Gastroesophageal sphincter (tissue), 4 donors: ENCODE measurements at regions not wholly inside any gene's neighbourhood (a gene's known extent, or its start where the extent isn't known, plus 50 kb on each side); places are given as distances from the start of the nearest gene placed in this dataset.

Source experiments
- ATAC-seq: fragments of 150-250 bp; one replicate; pipeline ENCODE4 v1.9.1; 2016; ENCODE audit warnings: mild to moderate bottlenecking, moderate library complexity
- H3K27ac ChIP-seq, 4 donors: fragments of 200-600 bp; sonication (generic) in 3 of 4; 1 replicate in 3 of 4; 2 replicates in 1 of 4; pipeline ENCODE4 v1.5.1; 2016 to 2019
- H3K27me3 ChIP-seq: fragments of 200-600 bp; sonication (generic); one replicate; pipeline ENCODE4 v1.5.1; 2019
- H3K36me3 ChIP-seq, 2 donors: fragments of 200-600 bp; sonication (generic); one replicate each; pipeline ENCODE4 v1.5.1; 2019; ENCODE audit warnings: control low read depth in 1 of 2
- H3K4me1 ChIP-seq, 3 donors: fragments of 200-600 bp; sonication (generic); 1 replicate in 2 of 3; 2 replicates in 1 of 3; pipeline ENCODE4 v1.5.1; 2016 to 2019; ENCODE audit warnings: control low read depth in 2 of 3
- H3K4me3 ChIP-seq, 2 donors: fragments of 200-600 bp; sonication (generic); one replicate each; pipeline ENCODE4 v1.5.1; 2019; ENCODE audit warnings: mild to moderate bottlenecking in 1 of 2, moderate library complexity in 1 of 2
- H3K9me3 ChIP-seq, 3 donors: fragments of 200-600 bp; sonication (generic); one replicate each; pipeline ENCODE4 v1.5.1; 2017 to 2019; ENCODE audit warnings: control low read depth in 2 of 3
- EP300 ChIP-seq: sonication (generic); formaldehyde crosslinking; IDR thresholded peaks from one replicate; pipeline ENCODE4 v1.6.1; 2017; ENCODE audit warnings: antibody characterized with exemption, mild to moderate bottlenecking
- POLR2A ChIP-seq, 2 donors: fragments of 450-650 bp; IDR thresholded peaks; one replicate each; pipeline ENCODE4 v1.6.1; 2017; ENCODE audit warnings: antibody characterized with exemption in 2 of 2, mild to moderate bottlenecking in 2 of 2, moderate library complexity in 1 of 2
- POLR2AphosphoS5 ChIP-seq: sonication (generic); formaldehyde crosslinking; IDR thresholded peaks from one replicate; pipeline ENCODE4 v1.6.1; 2017; ENCODE audit warnings: antibody characterized with exemption
- WGBS, 2 donors: methylation state at CpG; one replicate each; pipeline ENCODE4 v1.1.5; 2018; ENCODE audit warnings: low coverage in 1 of 2; 5-methylcytosine and 5-hydroxymethylcytosine counted together
- small RNA-seq, 4 donors: library from RNA; depleted of rRNA; stranded (forward); fragments of <200 nt; gene quantifications; one replicate each; pipeline ENCODE3, GENCODE V24; 2016
- TF ChIP-seq, protein P1 (sequence below), 4 experiments: fragments of 200-600 bp in 2 of 4; fragments of 450-650 bp in 2 of 4; sonication (generic) in 1 of 4; IDR thresholded peaks; one replicate each; pipeline ENCODE4 v1.5.1; 2017 to 2019; ENCODE audit warnings: antibody characterized with exemption in 4 of 4, mild to moderate bottlenecking in 2 of 4, moderate library complexity in 2 of 4

DNA sequence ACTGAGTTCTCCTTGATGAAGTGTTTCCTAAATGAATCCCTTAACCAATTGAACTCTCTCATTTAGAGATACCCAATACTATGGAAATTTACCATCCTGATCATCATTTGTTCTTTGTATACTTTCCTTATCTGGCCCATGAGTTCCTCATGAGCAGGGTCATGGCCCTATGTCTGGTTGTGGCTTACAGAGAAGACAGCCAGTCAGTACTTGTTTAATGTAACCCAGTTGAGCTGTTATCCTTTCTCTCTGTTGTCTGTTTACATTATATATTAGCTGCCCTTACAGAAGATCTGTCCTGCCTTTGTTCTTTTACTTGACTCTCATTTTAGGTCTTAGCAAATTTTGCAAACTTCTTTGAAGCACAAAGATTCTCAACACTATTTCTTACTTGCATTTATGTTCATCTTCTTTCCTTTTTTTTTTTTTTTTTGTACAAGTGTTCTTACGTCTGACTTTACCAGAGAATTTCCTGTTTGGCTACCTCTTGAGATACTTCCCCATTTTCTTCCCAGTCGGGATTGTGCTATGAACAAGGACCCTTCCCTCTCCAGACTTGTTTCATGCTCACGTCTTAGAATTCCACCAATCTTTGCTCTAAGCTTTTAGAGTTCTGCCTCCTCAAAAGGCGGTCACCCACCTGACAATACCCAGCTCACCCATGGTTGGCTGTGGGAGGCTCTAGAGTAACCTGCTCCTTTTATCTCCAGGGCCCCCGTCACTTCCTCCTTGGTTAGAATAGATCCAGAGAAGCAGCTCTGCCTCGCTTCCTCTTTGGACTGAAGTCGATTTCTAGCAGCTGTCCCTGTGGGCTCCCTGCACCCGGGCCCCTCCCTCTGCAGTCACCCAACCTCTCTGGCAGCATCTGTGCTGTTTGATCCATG lies 53.6 kb upstream of the RUNX1 start:
- Histone ChIP-seq H3K27me3 (no peaks in the 10 kb centered on the region), H3K9me3 (no peaks in the 10 kb centered on the region), H3K4me1 (no peaks in the 10 kb centered on the region), H3K27ac (no peak overlapping the region), H3K4me3 (no peak overlapping the region), H3K36me3 (no peaks in the 10 kb centered on the region)
- WGBS, 2 donors, result 40 to 52% methylated on average over 2 to 8 of the region's 8 CpGs
- no peak for TF ChIP-seq POLR2A (IDR thresholded peaks at IDR 0.05)
- TF ChIP-seq EP300, result no peak
- TF ChIP-seq POLR2AphosphoS5, result no peak
- TF ChIP-seq, protein P1, sequence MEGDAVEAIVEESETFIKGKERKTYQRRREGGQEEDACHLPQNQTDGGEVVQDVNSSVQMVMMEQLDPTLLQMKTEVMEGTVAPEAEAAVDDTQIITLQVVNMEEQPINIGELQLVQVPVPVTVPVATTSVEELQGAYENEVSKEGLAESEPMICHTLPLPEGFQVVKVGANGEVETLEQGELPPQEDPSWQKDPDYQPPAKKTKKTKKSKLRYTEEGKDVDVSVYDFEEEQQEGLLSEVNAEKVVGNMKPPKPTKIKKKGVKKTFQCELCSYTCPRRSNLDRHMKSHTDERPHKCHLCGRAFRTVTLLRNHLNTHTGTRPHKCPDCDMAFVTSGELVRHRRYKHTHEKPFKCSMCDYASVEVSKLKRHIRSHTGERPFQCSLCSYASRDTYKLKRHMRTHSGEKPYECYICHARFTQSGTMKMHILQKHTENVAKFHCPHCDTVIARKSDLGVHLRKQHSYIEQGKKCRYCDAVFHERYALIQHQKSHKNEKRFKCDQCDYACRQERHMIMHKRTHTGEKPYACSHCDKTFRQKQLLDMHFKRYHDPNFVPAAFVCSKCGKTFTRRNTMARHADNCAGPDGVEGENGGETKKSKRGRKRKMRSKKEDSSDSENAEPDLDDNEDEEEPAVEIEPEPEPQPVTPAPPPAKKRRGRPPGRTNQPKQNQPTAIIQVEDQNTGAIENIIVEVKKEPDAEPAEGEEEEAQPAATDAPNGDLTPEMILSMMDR (IDR thresholded peaks at IDR 0.05), result no peak
- peak; percentile 58 for ATAC-seq

DNA sequence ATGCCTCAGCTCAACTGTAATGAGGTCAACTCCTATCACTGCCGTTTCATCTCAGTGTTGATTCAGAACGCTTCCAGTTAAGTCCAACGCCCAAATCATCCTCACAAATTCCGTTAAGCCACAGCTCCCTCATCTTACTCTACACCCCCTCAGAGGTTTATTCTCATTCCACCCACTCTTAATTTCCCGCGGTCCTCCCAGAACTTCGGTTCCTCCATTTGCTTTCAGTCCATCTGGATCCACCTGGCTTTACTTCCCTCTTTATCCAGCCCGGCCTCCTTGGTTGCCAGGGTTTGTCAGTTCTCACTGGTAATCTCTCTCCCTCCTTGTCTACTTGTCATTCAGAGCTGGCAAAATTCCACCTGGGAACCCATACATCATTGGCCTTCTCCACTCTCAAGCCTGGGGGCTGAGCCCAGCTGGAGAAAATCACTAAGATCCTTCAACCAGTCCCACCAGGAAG lies 51.3 kb upstream of the RUNX1 start:
- no peak for ATAC-seq
- no peaks in the 10 kb centered on the region for H3K36me3 ChIP-seq
- WGBS, 2 donors, result 49 to 55% methylated on average over 8 of the region's 8 CpGs
- TF ChIP-seq, protein P1 (IDR thresholded peaks at IDR 0.05), result no peak
- no peak for TF ChIP-seq POLR2A (IDR thresholded peaks at IDR 0.05)
- no peak for TF ChIP-seq POLR2AphosphoS5
- TF ChIP-seq EP300, result no peak
- no peaks in the 10 kb centered on the region for H3K4me1 ChIP-seq
- H3K27me3 ChIP-seq, result no peaks in the 10 kb centered on the region
- no peak overlapping the region for H3K4me3 ChIP-seq
- no peaks in the 10 kb centered on the region for H3K9me3 ChIP-seq
- H3K27ac ChIP-seq, result no peak overlapping the region

DNA sequence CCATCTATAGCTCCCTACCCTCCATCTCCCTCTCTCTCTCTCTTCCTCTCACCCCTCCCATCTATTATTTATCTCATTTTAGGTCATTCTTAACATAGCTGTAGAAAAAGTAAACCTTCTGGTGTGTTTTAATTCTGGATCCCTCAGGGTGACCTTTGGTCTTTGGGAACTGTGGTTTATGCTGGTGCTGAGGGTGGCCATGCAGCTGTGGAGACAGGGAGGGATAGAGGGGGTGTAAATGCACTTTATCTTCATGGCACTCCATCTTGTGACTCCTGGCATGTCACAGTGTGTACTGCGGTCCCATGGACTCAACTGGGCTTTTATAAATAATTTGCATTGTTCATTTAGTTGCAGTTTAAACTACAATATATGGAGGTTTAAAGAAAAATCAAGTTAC lies 50.2 kb upstream of the RUNX1 start:
- Histone ChIP-seq H3K4me3 (no peak overlapping the region), H3K27me3 (no peaks in the 10 kb centered on the region), H3K36me3 (no peaks in the 10 kb centered on the region), H3K4me1 (no peaks in the 10 kb centered on the region), H3K27ac (no peak overlapping the region), H3K9me3 (no peaks in the 10 kb centered on the region)
- WGBS, 2 donors, result 63 to 83% methylated on average over 1 of the region's 1 CpG
- no peak for ATAC-seq
- TF ChIP-seq, protein P1 (IDR thresholded peaks at IDR 0.05), result no peak
- TF ChIP-seq POLR2AphosphoS5 (no peak), EP300 (no peak), POLR2A (IDR thresholded peaks at IDR 0.05) (no peak)

Small RNA genes lying in the stretch of these regions (small RNA-seq; reads per million reads assigned to genes)
- gene EZH2P1 (0 reads per million in 4 donors), gene MIR802 (0 reads per million in 4 donors)
